ENCODE measurements at regions not wholly inside any gene's neighbourhood (a gene's known extent, or its start where the extent isn't known, plus 50 kb on each side); places are given as distances from the start of the nearest gene placed in this dataset.

GRCh38 chr13:50214514-50214913, 199.3 kb downstream of the KCNRG start:
- no peaks in the 10 kb centered on the region for H3K4me1 Mint-ChIP-seq
- Histone ChIP-seq H3K4me1 (ENCODE audit: control insufficient read depth, insufficient read depth, low read length) (no peaks in the 10 kb centered on the region), H3K27ac (ENCODE audit: low read length) (no peak overlapping the region), H3K27me3 (ENCODE audit: control insufficient read depth, insufficient read depth, low read length) (no peaks in the 10 kb centered on the region), H3K9me3 (ENCODE audit: control insufficient read depth, insufficient read depth, low read length) (peaks cover 3% of the 10 kb centered on the region), H3K4me3 (ENCODE audit: low read length) (no peak overlapping the region), H3K36me3 (ENCODE audit: control insufficient read depth, insufficient read depth, low read length) (no peaks in the 10 kb centered on the region)
- H3K36me3 Mint-ChIP-seq, result peaks cover 25% of the 10 kb centered on the region
- H3K9me3 Mint-ChIP-seq, result peaks cover 0 to 2% of the 10 kb centered on the region in 2 donors
- ATAC-seq (no peak), DNase-seq (no peak)
- no peak overlapping the region for H3K27ac Mint-ChIP-seq
- intact Hi-C loops (cut with micrococcal nuclease), result loop anchor here (5.0 kb wide), 1 partner anchor 778 kb away; no protein-coding TSS in a partner anchor
- no peak overlapping the region for H3K4me3 Mint-ChIP-seq
- H3K27me3 Mint-ChIP-seq (ENCODE audit: low read depth in 2 of 2), result no peaks in the 10 kb centered on the region
- no peak for TF ChIP-seq CTCF (IDR thresholded peaks at IDR 0.05)

DNA sequence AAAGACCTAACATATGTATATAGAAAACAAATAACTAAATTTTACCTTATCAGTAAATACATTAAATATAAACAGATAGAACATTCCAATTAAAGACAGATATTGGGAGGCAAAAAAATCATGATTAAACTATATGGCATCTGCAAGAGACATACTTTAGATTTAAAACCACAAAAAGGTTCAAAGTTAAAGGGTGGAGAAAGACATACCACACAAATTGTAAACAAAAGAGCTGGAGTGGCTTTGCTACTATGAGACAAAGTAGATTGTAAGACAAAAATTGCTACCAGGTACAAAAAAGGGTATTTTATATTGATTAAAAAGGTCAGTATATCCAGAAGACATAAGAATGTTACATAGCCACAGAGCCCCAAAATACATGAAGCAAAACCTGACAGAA, 200.2 kb downstream of the KCNRG start:
- H3K4me3 ChIP-seq (ENCODE audit: low read length), result no peak overlapping the region
- Mint-ChIP-seq H3K27me3 (ENCODE audit: low read depth in 2 of 2) (peaks cover 0 to 3% of the 10 kb centered on the region in 2 donors), H3K36me3 (peaks cover 25% of the 10 kb centered on the region), H3K9me3 (peaks cover 0 to 2% of the 10 kb centered on the region in 2 donors), H3K27ac (no peak overlapping the region), H3K4me1 (no peaks in the 10 kb centered on the region), H3K4me3 (no peak overlapping the region)
- ATAC-seq (no peak), DNase-seq (no peak)
- peaks cover 3% of the 10 kb centered on the region for H3K9me3 ChIP-seq (ENCODE audit: control insufficient read depth, insufficient read depth, low read length)
- intact Hi-C loops (cut with micrococcal nuclease), result no loop called here
- TF ChIP-seq CTCF (IDR thresholded peaks at IDR 0.05), result no peak
- no peak overlapping the region for H3K27ac ChIP-seq (ENCODE audit: low read length)
- no peaks in the 10 kb centered on the region for H3K4me1 ChIP-seq (ENCODE audit: control insufficient read depth, insufficient read depth, low read length)
- no peaks in the 10 kb centered on the region for H3K27me3 ChIP-seq (ENCODE audit: control insufficient read depth, insufficient read depth, low read length)
- H3K36me3 ChIP-seq (ENCODE audit: control insufficient read depth, insufficient read depth, low read length), result no peaks in the 10 kb centered on the region

GRCh38 chr13:50219743-50220142, 204.5 kb downstream of the KCNRG start:
- Mint-ChIP-seq H3K36me3 (peaks cover 16% of the 10 kb centered on the region), H3K4me3 (no peak overlapping the region), H3K9me3 (no peaks in the 10 kb centered on the region), H3K4me1 (peaks cover 0 to 4% of the 10 kb centered on the region in 2 donors), H3K27ac (no peak overlapping the region), H3K27me3 (ENCODE audit: low read depth in 2 of 2) (peaks cover 0 to 10% of the 10 kb centered on the region in 2 donors)
- no peak for TF ChIP-seq CTCF (IDR thresholded peaks at IDR 0.05)
- H3K27ac ChIP-seq (ENCODE audit: low read length), result no peak overlapping the region
- intact Hi-C loops (cut with micrococcal nuclease), result no loop called here
- ATAC-seq (no peak), DNase-seq (no peak)
- no peaks in the 10 kb centered on the region for H3K36me3 ChIP-seq (ENCODE audit: control insufficient read depth, insufficient read depth, low read length)
- WGBS (ENCODE audit: insufficient coverage), result 100% methylated on average over 1 of the region's 3 CpGs
- H3K4me1 ChIP-seq (ENCODE audit: control insufficient read depth, insufficient read depth, low read length), result peaks cover 7% of the 10 kb centered on the region
- no peak overlapping the region for H3K4me3 ChIP-seq (ENCODE audit: low read length)
- no peaks in the 10 kb centered on the region for H3K9me3 ChIP-seq (ENCODE audit: control insufficient read depth, insufficient read depth, low read length)
- no peaks in the 10 kb centered on the region for H3K27me3 ChIP-seq (ENCODE audit: control insufficient read depth, insufficient read depth, low read length)

- WGBS (ENCODE audit: insufficient coverage), result 89% methylated on average over 3 of the region's 4 CpGs
- ATAC-seq (peak in 1 of 3 donors; percentile 48), DNase-seq (no peak)
- Mint-ChIP-seq H3K4me1 (peaks cover 0 to 4% of the 10 kb centered on the region in 2 donors), H3K4me3 (no peak overlapping the region), H3K27me3 (ENCODE audit: low read depth in 2 of 2) (peaks cover 0 to 10% of the 10 kb centered on the region in 2 donors), H3K27ac (peak overlapping the region in 1 of 2 donors; percentile 20), H3K36me3 (peaks cover 9% of the 10 kb centered on the region), H3K9me3 (no peaks in the 10 kb centered on the region)
- Histone ChIP-seq H3K27me3 (ENCODE audit: control insufficient read depth, insufficient read depth, low read length) (no peaks in the 10 kb centered on the region), H3K36me3 (ENCODE audit: control insufficient read depth, insufficient read depth, low read length) (no peaks in the 10 kb centered on the region), H3K9me3 (ENCODE audit: control insufficient read depth, insufficient read depth, low read length) (no peaks in the 10 kb centered on the region), H3K4me1 (ENCODE audit: control insufficient read depth, insufficient read depth, low read length) (peaks cover 7% of the 10 kb centered on the region), H3K27ac (ENCODE audit: low read length) (no peak overlapping the region), H3K4me3 (ENCODE audit: low read length) (no peak overlapping the region)
- TF ChIP-seq CTCF (IDR thresholded peaks at IDR 0.05), result no peak
- intact Hi-C loops (cut with micrococcal nuclease), result no loop called here
Observed at GRCh38 chr13:50220938-50221337, 205.7 kb downstream of the KCNRG start.
